ENCODE measurements at regions not wholly inside any gene's neighbourhood (a gene's known extent, or its start where the extent isn't known, plus 50 kb on each side); places are given as distances from the start of the nearest gene placed in this dataset.
"Not testable (repeated sequence)": the region's sequence is repeated elsewhere in the genome, so short reads cannot be mapped to it uniquely, and the experiment has no call there.

DNA sequence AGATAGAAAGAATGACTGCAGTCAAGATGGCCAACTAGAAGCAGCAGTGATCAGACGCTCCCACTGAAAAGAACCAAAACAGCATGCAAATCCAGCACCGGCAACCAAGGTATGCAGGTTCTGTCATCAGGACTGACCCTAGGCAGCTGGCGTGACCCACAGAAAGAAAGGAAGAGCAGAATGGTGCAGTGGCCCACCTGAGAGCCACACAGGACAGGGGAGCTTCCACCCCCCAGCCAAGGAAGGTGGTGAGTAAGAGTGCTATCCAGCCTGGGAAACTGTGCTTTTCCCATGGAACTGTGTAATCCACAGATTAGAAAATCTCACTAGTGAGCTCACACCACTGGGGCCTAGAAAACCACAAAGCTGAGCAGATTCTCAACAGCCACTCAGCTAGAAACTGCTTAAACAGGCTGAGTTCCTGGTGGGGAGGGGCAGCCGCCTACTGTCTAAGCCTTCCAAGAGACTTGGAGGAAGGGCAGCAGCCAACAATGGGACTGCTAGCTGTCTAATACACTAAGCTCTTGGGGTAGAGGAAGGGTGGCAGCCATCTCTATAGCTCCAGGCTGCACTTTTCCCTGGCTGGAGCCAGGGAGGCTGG is 127.9 kb downstream of the EVA1A start:
- no peak for DNase-seq

GRCh38 chr2:75431763-75432162 is 129.0 kb downstream of the EVA1A start:
- no peak for DNase-seq

- no peak for DNase-seq
Observed at GRCh38 chr2:75431276-75431675, 129.5 kb downstream of the EVA1A start.

DNA sequence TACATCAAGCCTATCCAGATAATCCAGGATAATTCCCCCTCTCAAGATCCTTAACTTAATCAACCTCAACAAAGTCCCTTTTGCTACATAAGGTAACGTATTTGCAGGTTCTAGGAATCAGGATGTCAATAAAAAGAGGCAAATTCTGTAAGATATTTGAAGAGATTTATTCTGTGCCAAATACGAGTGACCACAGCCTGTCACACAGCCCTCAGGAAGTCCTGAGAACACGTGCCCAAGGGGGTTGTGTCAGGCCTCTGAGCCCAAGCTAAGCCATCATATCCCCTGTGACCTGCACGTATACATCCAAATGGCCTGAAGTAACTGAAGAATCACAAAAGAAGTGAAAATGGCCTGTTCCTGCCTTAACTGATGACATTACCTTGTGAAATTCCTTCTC is 130.3 kb downstream of the EVA1A start:
- not testable (repeated sequence) for DNase-seq

GRCh38 chr2:75428646-75429443 is 131.9 kb downstream of the EVA1A start:
- DNase-seq, result no peak

GRCh38 chr2:75428060-75428459 is 132.7 kb downstream of the EVA1A start:
- DNase-seq, result no peak

DNA sequence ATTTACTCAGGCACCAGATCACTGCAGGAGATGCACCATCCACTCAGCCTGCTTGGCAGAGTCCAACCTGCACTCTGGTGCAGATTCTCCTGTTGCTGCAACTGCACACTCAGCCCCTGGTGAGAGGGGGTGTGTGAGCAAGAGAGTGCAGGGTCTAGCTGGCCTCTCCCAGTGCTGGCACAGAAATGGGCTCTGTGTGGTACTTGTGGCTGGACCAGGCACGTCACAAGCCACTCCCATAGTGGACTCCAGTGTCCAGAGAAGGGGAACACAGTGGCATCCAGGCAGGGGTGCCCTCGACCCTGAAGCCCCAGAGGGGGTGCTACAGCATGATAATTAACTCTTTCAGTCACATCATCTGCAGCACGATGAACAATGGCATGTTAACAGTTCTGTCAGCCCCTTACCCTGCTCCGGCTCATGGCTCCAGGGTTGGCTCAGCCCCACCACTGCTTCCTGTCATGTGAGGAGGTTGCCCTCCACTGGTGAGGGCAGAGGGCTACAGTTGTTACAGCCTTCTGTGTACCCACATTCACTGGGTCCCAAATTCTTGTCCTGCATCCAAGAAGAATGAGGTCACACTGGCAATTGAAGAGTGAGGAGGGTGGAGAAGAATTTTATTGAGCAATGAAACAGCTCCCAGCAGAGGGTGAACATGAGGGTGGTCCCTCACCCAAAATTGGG is 135.7 kb downstream of the EVA1A start:
- DNase-seq, result no peak

DNA sequence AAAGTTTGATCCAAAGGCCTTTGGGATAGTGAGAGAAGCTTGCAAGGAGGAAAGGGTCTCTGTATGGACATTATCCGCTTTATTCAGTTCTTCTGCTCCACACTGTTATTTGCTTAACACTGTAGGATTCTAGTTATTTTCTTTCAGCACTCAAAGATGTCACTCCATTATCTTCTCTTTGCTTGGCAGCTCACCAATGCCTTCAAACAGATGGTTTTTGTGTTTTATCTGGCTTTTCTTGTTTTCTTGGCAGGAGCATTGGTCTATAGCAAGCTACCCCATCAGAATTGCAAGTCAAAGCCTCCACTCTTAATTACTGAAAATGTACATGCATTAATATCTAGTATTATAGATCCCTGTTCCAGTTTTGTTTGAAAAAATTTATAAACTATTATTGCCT is 138.8 kb downstream of the EVA1A start:
- no peak for DNase-seq

DNA sequence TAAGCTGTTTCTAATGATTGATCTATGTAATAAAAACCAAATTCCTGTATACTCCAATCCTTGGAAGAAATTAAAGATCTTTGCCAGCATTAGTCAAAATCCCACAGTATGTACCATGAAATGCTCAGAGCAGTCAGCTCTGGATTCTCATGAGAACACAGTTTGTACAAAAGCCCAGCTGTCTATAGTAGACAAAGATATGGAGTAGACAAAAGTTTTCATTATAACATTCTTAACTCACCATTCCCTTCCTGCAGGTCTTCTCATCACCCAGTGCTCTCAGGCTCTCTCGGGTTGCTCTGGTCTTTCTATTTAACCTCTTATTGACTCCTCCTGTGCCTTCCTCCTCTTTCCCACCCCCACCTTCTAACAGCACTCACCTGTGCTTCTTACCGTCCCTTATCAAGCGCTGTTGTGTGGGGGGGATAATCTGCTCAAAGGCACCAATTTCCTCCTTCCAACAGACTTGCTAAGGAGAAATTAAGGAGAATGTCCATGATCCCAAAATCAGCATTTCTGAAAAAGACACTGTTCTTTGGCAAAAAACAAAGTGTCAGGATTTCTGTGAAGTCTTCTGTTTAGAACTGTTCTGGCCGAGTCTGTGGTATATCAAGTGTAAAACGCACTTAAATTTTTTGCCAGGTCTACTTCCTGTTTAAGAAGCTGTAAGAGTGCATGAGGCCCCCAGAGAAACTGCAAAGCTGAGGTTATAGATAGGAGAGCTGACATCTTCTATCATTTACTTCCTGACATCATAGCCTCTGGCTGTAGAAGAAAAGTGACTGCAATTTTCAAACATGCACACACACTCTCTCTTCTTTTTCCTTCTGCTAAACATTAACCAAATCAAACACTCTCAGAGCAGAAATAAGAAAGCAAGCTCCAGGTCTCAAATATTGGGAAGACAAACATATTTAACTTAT is 144.1 kb downstream of the EVA1A start:
- no peak for DNase-seq

DNA sequence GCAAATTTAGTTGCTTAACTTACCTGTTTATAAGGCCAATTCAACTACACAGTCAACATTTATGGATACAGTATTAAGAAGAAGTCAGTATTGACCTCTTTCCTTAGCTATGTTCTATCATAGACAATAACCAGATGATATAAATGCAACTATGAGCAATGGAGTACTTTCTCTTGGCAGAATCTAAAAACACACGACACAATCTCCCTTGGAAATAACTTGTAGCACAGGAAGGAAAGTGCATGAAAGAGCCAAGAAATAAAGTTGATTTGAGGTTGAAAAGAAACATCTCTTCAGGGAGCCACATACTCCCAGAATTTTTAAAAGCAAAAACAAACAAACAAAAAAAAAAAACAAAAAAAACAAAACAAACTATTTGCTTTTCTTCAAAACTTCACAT is 145.0 kb downstream of the EVA1A start:
- no peak for DNase-seq

GRCh38 chr2:75415111-75415626 is 145.6 kb downstream of the EVA1A start:
- DNase-seq, result no peak

- DNase-seq, result no peak
Observed at GRCh38 chr2:75411574-75411973, 149.2 kb downstream of the EVA1A start.

GRCh38 chr2:75410702-75411101 is 150.0 kb downstream of the EVA1A start:
- DNase-seq, result no peak

DNA sequence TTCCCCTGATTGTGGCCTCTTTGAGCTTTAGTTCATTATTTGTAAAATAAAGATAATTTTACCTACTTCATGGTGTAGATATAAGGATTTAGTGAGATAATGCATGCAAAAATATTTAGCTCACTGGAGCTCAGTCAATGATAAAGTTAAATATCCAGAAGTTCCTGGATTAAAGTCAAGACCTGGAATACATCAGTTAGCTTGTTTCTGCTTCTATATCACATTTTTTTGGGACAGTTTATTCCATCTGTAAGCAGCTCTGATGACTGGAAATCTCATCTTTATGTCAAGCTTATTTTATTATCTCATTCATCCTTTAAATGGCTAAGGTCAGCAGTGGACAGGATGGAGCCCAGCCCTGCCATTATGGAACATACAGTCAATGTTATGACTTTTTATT is 152.0 kb downstream of the EVA1A start:
- no peak for DNase-seq

DNA sequence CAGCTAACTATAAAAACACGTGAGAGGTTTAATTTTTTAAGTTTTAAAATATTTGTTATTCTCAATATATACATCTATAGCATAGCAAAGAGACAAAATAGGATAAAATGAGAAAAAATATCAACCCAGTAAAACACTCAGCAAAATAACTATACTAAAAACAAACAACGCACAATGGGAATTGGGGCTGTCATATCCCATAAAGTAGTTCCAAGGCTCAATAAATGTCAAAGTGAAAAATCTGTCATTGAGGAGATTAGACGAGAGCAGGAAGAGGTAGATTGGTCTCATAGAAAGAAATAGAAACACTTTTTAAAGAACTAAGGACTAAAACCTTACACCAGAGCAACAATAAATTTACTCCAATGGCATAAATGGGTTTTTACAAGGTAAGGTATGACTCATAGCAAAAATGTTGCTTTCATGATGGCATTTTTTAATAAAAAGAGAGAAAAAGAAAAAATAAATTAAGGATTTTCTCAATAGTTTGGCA is 153.7 kb downstream of the EVA1A start:
- no peak for DNase-seq

GRCh38 chr2:75406131-75406581 is 154.6 kb downstream of the EVA1A start:
- DNase-seq, result no peak

DNA sequence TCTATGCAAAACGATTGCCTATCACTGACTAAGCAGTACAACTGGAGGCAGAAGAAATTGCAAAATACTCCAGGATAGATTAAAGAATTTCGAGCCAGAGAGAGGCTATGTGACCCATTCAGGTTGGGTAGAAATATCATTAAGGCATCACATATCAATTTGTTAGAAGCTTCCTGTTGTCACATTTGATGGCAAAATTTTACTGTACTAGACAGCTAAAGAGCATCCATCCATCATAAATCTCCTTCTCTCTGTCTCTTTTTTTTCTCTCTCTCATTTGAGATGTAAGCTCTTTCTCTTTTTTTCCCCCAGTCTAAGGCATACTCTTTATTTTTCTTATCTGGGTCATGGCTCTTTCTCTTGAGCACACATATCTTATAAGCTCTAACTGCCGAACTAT is 155.7 kb downstream of the EVA1A start:
- no peak for DNase-seq

- DNase-seq, result peak; percentile 40
Observed at GRCh38 chr2:75403991-75404428, 156.7 kb downstream of the EVA1A start.

DNA sequence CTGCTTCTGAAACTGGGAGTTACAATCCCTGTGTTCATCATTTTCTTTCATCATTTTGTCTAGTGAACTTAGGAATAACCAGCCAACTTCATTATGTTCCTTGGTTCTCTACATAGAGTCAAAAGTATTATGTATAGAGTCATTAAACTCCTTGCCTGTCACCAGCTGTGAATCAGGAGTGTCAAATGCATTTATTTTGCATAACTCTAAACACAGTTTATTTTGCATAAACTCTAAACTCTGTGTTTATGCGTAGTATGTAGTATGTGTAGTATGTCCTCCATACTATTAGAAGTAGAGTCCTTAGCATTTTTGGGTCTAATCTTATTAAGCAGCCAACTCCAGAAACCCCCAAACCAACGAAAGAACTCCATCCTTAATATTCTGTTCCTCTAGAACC is 164.4 kb downstream of the EVA1A start:
- DNase-seq, result no peak

- not testable (repeated sequence) for DNase-seq
Observed at GRCh38 chr2:75394764-75395163, 166.0 kb downstream of the EVA1A start.

DNA sequence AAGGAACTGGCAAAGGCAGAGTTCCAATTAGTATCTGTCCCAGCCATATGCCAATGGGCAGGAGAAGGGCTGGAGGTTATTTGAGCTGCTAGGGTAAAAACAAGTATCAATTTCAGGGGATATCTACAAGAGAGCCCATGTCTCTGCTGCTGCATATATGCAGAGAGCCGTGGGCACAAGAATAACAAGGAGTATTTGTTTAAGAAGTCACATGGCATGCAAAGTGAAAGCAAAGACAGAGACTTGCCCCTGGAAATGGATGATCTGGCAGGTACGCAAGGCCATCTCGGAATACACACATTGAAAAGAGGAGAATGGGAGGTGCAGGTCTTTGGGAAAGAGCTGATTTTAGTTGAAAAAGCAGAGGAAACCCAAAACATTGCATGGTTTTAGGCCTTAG is 170.6 kb downstream of the EVA1A start:
- DNase-seq, result no peak

- no peak for DNase-seq
Observed at GRCh38 chr2:75389271-75389670, 171.5 kb downstream of the EVA1A start.
